ENCODE measurements at regions not wholly inside any gene's neighbourhood (a gene's known extent, or its start where the extent isn't known, plus 50 kb on each side); places are given as distances from the start of the nearest gene placed in this dataset.

DNA sequence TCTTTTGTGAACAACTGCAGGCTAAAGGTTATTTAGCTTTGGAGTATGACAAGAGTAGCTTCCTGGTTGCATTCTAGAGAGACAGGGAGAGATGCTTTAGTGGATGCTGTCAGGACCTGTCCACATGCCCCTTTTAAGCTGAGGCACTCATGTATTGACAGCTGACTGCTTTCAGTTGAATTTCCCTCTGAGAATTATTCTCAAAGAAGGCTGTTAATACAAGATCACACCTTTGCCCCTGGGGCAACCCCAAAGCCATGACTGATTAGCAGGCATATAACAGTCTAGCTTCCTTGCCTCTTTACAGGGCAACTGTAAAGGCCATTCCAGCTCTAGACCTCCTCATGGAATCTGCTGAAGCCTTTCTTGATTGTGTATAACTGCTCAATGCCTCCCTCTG lies 117.6 kb upstream of the ATP10B start:
- TF ChIP-seq, protein P1, sequence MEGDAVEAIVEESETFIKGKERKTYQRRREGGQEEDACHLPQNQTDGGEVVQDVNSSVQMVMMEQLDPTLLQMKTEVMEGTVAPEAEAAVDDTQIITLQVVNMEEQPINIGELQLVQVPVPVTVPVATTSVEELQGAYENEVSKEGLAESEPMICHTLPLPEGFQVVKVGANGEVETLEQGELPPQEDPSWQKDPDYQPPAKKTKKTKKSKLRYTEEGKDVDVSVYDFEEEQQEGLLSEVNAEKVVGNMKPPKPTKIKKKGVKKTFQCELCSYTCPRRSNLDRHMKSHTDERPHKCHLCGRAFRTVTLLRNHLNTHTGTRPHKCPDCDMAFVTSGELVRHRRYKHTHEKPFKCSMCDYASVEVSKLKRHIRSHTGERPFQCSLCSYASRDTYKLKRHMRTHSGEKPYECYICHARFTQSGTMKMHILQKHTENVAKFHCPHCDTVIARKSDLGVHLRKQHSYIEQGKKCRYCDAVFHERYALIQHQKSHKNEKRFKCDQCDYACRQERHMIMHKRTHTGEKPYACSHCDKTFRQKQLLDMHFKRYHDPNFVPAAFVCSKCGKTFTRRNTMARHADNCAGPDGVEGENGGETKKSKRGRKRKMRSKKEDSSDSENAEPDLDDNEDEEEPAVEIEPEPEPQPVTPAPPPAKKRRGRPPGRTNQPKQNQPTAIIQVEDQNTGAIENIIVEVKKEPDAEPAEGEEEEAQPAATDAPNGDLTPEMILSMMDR (IDR thresholded peaks at IDR 0.05): no peak
- TF ChIP-seq POLR2A (IDR thresholded peaks at IDR 0.05): no peak

All from lower leg skin (tissue), 3 donors.